ENCODE measurements at regions not wholly inside any gene's neighbourhood (a gene's known extent, or its start where the extent isn't known, plus 50 kb on each side); places are given as distances from the start of the nearest gene placed in this dataset.

DNA sequence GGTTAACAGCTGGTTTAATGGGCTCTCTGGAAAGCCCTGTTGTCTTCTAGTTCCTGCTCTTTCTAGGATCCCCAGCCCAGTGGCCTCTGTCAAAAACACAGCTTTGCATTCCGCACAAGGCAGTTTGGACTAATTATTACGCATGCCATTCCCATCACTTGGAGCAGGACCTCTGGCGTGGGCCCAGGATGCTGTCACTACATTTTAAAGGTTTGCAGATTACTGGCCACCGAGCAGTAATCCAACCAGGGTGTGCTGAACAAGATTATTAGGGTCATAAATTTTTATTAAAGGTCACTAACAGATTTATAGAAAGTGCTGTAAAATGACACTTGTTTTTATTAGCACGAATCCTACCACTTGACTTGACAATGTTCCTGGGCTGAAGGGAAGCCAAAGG is 143.6 kb upstream of the SLC6A11 start:
- TF ChIP-seq POLR2A (IDR thresholded peaks at IDR 0.05; ENCODE audit: low read depth, low read length) (no peak), TAF1 (IDR thresholded peaks at IDR 0.05; ENCODE audit: borderline replicate concordance, low read depth, low read length) (no peak), POLR2AphosphoS5 (IDR thresholded peaks at IDR 0.05; ENCODE audit: low read depth, low read length) (no peak)

Data from GM12892 (cell line).